Stimulated activated CD4-positive, alpha-beta T cell treated with anti-CD3 and anti-CD28 coated beads, Interleukin-2, amount 100 ng/mL, for 4 hours (primary cell): ENCODE measurements at regions not wholly inside any gene's neighbourhood (a gene's known extent, or its start where the extent isn't known, plus 50 kb on each side); places are given as distances from the start of the nearest gene placed in this dataset.

Experiments used
- DNase-seq: peaks from one replicate; pipeline ENCODE4 v3.0.0-alpha.2; 2020; ENCODE audit warnings: low read depth

- no peak for DNase-seq
Observed at GRCh38 chr4:145346081-145346480, 135.6 kb upstream of the SMAD1 start.

- no peak for DNase-seq
Observed at GRCh38 chr4:145345401-145345800, 136.3 kb upstream of the SMAD1 start.

GRCh38 chr4:145341381-145341780 is 140.3 kb upstream of the SMAD1 start:
- DNase-seq: no peak

GRCh38 chr4:145340071-145340675 is 141.5 kb upstream of the SMAD1 start:
- no peak for DNase-seq

- DNase-seq: no peak
Observed at GRCh38 chr4:145339075-145339725, 142.5 kb upstream of the SMAD1 start.

- DNase-seq: no peak
Observed at GRCh38 chr4:145338568-145338967, 143.1 kb upstream of the SMAD1 start.

GRCh38 chr4:145337391-145337790 is 144.3 kb upstream of the SMAD1 start:
- DNase-seq: no peak

GRCh38 chr4:145333786-145334185 is 147.9 kb upstream of the SMAD1 start:
- no peak for DNase-seq

- DNase-seq: no peak
Observed at GRCh38 chr4:145326491-145326890, 146.1 kb upstream of the OTUD4 start.

GRCh38 chr4:145324161-145324560 is 143.8 kb upstream of the OTUD4 start:
- no peak for DNase-seq

- no peak for DNase-seq
Observed at GRCh38 chr4:145320294-145320693, 139.9 kb upstream of the OTUD4 start.

GRCh38 chr4:145319751-145320150 is 139.4 kb upstream of the OTUD4 start:
- no peak for DNase-seq

GRCh38 chr4:145316897-145317574 is 136.6 kb upstream of the OTUD4 start:
- DNase-seq: no peak

- no peak for DNase-seq
Observed at GRCh38 chr4:145315811-145316225, 135.4 kb upstream of the OTUD4 start.

- DNase-seq: no peak
Observed at GRCh38 chr4:145308598-145308997, 128.2 kb upstream of the OTUD4 start.

- no peak for DNase-seq
Observed at GRCh38 chr4:145307763-145308430, 127.5 kb upstream of the OTUD4 start.

GRCh38 chr4:145307120-145307519 is 126.7 kb upstream of the OTUD4 start:
- no peak for DNase-seq

- no peak for DNase-seq
Observed at GRCh38 chr4:145302725-145303124, 122.3 kb upstream of the OTUD4 start.

GRCh38 chr4:145301386-145302080 is 121.1 kb upstream of the OTUD4 start:
- DNase-seq: no peak

- peak; percentile 67 for DNase-seq
Observed at GRCh38 chr4:145299380-145300076, 119.1 kb upstream of the OTUD4 start.

GRCh38 chr4:145298885-145299284 is 118.5 kb upstream of the OTUD4 start:
- no peak for DNase-seq

- DNase-seq: no peak
Observed at GRCh38 chr4:145297556-145297955, 117.2 kb upstream of the OTUD4 start.
